Hepatocyte (in vitro differentiated cells): ENCODE measurements at regions not wholly inside any gene's neighbourhood (a gene's known extent, or its start where the extent isn't known, plus 50 kb on each side); places are given as distances from the start of the nearest gene placed in this dataset.

Experiments
- CTCF ChIP-seq: fragments of 200-600 bp; sonication (generic); IDR thresholded peaks from 2 replicates; pipeline ENCODE4 v1.5.1; 2016; ENCODE audit warnings: antibody characterized with exemption, mild to moderate bottlenecking; ENCODE audit not compliant: poor library complexity
- EZH2 ChIP-seq: fragments of 200-600 bp; sonication (generic); IDR thresholded peaks from 2 replicates; pipeline ENCODE4 v1.6.1; 2016; ENCODE audit warnings: antibody characterized with exemption, mild to moderate bottlenecking, borderline replicate concordance

- TF ChIP-seq CTCF (no peak), EZH2 (no peak)
Observed at GRCh38 chr6:114428341-114428740, 85.5 kb upstream of the HS3ST5 start.
